COLO829 (cell line): ENCODE measurements at regions not wholly inside any gene's neighbourhood (a gene's known extent, or its start where the extent isn't known, plus 50 kb on each side); places are given as distances from the start of the nearest gene placed in this dataset.

Source experiments
- DNase-seq: peaks from one replicate; pipeline ENCODE4 v3.0.0; 2012; ENCODE audit warnings: low spot score

- no peak for DNase-seq
Measured at GRCh38 chr2:2524348-2524941, 193.4 kb upstream of the MYT1L start.

DNA sequence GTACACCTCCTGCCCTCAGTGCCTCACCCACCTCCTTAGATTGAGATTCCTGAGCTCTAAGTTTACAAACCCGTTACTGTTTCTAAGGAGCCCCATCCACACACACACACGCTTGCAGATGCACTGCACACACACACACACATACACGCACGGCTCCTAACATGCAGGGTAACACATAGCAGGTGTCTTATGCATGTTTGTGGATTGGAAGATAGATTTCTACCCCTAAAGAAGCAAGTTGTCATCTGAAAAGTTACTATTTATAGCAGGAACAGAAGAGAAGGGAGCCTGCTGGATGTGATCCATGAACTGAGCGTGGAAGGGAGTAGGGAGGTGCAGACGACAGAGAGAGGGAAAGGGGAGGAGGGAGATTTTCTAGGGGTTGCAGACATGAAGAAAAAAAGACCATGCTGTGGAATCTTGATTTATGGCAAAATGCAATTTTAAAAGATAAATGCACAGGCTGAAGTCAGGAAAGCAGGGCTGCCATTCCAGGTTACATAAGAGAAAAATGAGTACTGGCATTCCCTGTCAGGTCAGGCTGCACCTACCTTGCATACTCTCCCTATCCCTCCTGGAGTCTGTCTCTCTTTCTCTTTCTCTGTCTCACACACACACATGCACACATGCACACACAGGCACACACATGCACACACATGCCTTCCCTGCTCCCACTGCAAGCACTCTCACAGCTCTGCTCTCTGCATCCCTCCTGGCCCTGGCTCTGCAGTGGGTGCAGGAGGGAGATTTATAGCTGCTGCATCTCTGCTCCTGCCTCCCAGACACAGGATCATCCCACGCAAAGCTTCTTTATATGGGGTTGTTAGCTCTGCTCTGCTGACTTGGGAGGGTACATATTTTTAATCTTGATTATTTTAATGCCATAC, 192.6 kb upstream of the MYT1L start:
- no peak for DNase-seq

GRCh38 chr2:2520401-2520811, 189.3 kb upstream of the MYT1L start:
- DNase-seq: no peak

GRCh38 chr2:2519381-2519780, 188.3 kb upstream of the MYT1L start:
- DNase-seq: no peak

DNA sequence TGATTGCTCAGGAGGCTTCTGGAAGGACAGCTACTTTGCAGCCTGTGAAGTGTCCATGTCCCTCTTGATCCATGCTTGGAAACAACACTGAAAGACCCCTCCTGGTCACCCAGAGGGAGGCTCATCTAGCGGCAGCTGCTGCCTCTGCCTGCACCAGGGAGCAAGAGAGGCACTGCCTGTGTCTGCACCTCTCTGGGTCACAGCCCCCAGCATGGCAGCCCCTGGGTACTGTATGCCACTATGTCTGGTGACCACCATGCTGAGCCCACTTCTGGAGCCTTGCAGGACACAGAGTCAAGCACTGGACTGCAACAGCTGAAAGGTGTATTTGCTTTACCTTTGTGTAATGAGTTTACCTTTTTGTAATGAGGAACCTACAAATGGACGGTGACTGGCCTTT, 186.3 kb upstream of the MYT1L start:
- no peak for DNase-seq

DNA sequence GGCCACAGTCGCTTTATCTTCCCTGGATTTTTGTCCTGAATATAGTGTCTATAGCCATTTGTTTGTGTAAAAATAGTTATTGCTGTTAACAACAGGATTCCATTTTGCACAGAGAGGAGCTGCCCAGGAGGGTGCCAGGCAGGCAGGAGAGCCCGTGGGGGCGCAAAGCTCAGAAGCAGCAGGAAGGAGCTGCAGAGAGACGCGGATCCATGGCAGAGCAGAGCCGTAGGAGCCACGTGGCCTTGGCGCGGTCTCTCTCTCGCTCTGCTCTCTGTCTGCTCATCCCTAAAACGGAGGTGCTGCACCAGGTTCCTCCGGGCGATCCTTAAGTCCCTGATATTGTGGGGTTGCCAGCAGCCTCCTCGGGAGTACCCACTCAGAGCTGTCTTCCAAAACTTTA, 185.3 kb upstream of the MYT1L start:
- DNase-seq: no peak

GRCh38 chr2:2512931-2513330, 181.9 kb upstream of the MYT1L start:
- DNase-seq: no peak

DNA sequence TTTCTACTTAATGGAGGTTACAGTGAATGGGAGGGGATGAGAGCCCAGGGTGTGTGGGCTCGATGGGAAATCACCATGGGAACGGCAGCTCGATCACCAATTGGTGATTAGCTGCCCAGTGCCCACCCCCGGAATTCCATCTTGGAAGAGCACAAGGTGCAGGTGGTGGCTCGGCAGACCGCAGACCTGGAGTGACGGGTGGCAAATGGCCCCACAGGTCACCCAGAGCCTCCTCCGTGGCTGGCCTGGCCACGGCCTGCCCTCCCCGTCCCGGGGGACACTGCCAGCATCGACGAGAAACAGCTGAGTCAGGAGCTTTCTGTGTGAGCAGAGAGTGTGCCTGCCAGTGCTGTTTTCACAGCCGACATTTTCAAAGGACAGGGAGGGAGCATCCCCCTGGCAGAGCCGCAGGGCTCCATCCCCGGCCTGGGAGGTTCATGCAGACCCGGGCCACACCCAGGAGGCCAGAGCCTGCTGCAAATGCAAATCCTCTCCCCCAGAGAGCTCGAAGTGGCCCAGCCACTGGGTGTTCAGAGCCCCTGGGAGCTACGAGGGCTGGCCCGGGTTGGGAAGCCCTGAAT, 176.4 kb upstream of the MYT1L start:
- DNase-seq: no peak

GRCh38 chr2:2506536-2506935, 175.5 kb upstream of the MYT1L start:
- DNase-seq: no peak

GRCh38 chr2:2505604-2506003, 174.5 kb upstream of the MYT1L start:
- DNase-seq: no peak

DNA sequence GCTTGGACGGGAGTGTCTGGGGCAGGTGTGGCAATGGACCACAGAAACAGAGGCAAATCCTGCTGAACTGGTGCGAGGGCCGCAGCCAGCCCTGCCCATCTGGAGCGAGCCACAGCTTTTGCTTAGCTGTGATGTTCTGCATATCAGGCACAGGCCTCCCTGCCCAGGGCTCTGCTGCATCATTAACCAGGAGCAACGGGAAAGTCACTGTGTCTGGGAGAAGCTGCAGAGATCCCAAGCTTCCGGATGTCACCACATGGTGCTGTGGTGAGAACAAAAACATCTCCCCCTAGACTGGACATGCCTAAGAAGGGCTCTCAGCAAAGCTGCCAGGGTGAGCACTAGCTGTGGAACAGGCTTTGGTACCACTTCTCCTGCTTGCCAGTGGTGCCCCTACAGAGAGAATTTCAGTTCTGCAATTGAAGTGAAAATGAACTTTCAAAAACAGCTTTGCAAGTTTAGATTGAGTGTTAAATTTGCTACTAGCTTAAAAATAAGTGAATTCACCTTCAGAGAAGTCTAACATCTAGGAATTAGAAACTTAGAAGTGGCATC, 172.9 kb upstream of the MYT1L start:
- no peak for DNase-seq

DNA sequence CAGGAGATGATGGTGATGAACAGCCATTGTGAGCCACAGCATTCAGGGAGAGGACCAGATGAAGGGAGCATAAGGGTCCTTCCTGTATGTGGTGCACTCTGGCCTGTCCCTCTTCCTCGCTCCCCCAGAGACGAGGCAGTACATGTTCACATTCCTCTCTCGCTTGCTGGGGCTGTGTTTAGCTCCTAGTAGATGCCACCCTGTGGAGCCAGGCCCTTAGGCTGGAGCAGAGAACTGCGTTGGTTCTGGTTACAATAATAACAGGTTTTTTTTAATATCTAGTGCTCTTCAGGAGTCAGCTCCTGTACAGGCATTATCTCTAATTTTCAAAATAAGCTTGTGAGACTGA, 171.1 kb upstream of the MYT1L start:
- DNase-seq: no peak

GRCh38 chr2:2501454-2502200, 170.6 kb upstream of the MYT1L start:
- DNase-seq: no peak

- DNase-seq: no peak
Measured at GRCh38 chr2:2495606-2496005, 164.5 kb upstream of the MYT1L start.

DNA sequence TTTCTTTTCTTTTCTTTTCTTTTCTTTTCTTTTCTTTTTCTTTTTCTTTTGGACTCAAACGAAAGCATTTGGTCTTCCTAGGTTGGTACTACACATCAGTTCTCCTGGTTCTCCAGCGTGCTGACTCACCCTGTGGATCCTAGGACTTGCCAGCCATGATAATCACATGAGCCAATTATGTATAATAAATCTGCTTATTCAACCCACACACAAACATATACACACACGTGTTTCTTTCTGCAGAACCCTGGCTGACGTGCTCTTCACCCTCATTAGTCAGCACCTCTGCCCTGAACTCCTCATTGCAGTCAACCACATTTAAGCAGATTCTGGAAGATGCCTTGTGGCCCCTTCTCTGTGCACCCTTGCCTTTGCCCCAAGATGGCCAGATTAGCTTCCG, 162.4 kb upstream of the MYT1L start:
- DNase-seq: no peak

- no peak for DNase-seq
Measured at GRCh38 chr2:2492800-2493199, 161.7 kb upstream of the MYT1L start.

- no peak for DNase-seq
Measured at GRCh38 chr2:2491964-2492363, 160.9 kb upstream of the MYT1L start.

DNA sequence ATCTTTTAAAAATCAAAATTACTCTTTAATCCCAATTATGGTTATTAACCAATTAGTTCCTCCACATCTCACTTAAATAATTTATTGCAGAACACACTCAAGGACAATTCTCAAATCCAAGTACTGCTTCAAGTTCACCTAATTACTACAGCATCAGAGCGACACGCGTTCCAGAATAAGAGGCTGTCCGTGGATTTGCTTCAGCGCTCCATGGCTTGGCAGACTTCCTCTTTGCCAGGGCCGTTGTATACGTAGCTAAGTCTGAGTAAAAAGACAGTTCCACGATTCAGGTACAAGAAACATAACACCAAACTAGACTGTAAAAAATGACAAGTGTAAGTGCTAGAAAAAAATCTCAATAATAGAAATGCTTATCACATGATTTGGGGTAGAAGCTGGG, 153.2 kb upstream of the MYT1L start:
- DNase-seq: no peak

- DNase-seq: no peak
Measured at GRCh38 chr2:2482851-2483250, 151.8 kb upstream of the MYT1L start.

GRCh38 chr2:2472881-2473280, 141.8 kb upstream of the MYT1L start:
- DNase-seq: no peak

- no peak for DNase-seq
Measured at GRCh38 chr2:2472044-2472443, 141.0 kb upstream of the MYT1L start.

- no peak for DNase-seq
Measured at GRCh38 chr2:2466534-2466933, 135.5 kb upstream of the MYT1L start.

DNA sequence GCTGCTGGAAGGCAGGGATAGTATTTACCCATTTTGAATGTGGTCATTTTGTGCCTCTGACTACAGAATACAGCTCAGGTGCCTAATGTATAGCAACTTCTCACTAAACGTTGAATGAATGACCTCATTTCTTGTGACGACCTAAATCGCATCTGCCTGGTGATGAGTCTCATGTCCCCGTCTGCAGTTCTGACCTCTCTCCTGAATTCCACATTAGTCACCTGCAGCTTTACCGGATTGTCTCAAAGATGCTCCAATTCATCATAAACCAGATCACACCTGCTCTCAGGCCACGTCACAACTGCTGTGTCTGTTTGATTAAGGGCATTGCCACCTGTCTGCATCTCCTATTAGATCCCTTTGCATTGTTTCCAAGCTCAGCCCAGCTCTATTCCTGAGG, 133.6 kb upstream of the MYT1L start:
- no peak for DNase-seq
